Endothelial cell of umbilical vein (primary cell): ENCODE measurements at regions not wholly inside any gene's neighbourhood (a gene's known extent, or its start where the extent isn't known, plus 50 kb on each side); places are given as distances from the start of the nearest gene placed in this dataset.

ENCODE experiments used
- BruUV-seq: library from RNA; stranded (reverse); fragments of 400-500 nt; replicated peaks from 2 replicates; lab custom pipeline; 2021; lab: Mats Ljungman, UMichigan
- CTCF ChIA-PET: fragments of 300-600, 350-600 bp; sonication (Branson Sonifier 250); formaldehyde crosslinking; loops from one replicate; lab custom pipeline; 2021; ENCODE audit warnings: antibody characterized with exemption, inconsistent platforms; lab: Charles Lee
- POLR2A ChIA-PET: fragments of 300-600, 350-600 bp; sonication (Branson Sonifier 250); formaldehyde crosslinking; loops from one replicate; lab custom pipeline; 2021; ENCODE audit warnings: antibody characterized with exemption, inconsistent platforms; lab: Charles Lee
- DNase-seq: peaks from one replicate; pipeline ENCODE4 v3.0.0-alpha.2; 2011; ENCODE audit warnings: low read depth, low spot score
- FAIRE-seq: peaks from 2 replicates; lab custom pipeline; 2011; peaks lifted over from hg19 to GRCh38; lab: Jason Lieb, UNC
- H2AFZ ChIP-seq: 2 replicates; pipeline ENCODE4 v1.6.0; 2012; ENCODE audit warnings: low read depth, low read length, control low read depth, inconsistent platforms
- H3K27ac ChIP-seq: 2 replicates; pipeline ENCODE4 v1.5.1; 2011; ENCODE audit warnings: low read depth, mild to moderate bottlenecking, control low read depth, low read length, moderate library complexity; ENCODE audit not compliant: insufficient read depth
- H3K27me3 ChIP-seq, 2 experiments: 2 replicates each; pipeline versions ENCODE4 v1.6.0 to v1.6.1; 2011; ENCODE audit warnings: low read length in 2 of 2, mixed read lengths in 1 of 2; ENCODE audit not compliant: control insufficient read depth in 2 of 2, insufficient read depth in 2 of 2
- H3K36me3 ChIP-seq, 2 experiments: 2 replicates in 1 of 2; 3 replicates in 1 of 2; pipeline ENCODE4 v1.5.1; 2011; ENCODE audit warnings: low read length in 2 of 2, mild to moderate bottlenecking in 1 of 2, moderate library complexity in 1 of 2; ENCODE audit not compliant: control insufficient read depth in 2 of 2, insufficient read depth in 2 of 2; ENCODE audit errors: extremely low read depth in 1 of 2
- H3K4me1 ChIP-seq: 3 replicates; pipeline ENCODE4 v1.5.1; 2011; ENCODE audit warnings: mild to moderate bottlenecking, low read length; ENCODE audit not compliant: control insufficient read depth, insufficient read depth; ENCODE audit errors: extremely low read depth
- H3K4me2 ChIP-seq: 2 replicates; pipeline ENCODE4 v1.6.1; 2011; ENCODE audit warnings: low read length, control low read depth, mixed read lengths; ENCODE audit not compliant: insufficient read depth
- H3K4me3 ChIP-seq, 3 experiments: fragments of 200-600 bp in 1 of 3; sonication (generic), shearing (Covaris generic) in 1 of 3; replicated peaks in 1 of 3; 2 replicates each; pipeline ENCODE4 v1.5.1; 2011 to 2016; ENCODE audit warnings: control low read depth in 3 of 3, low read length in 3 of 3, mild to moderate bottlenecking in 2 of 3, inconsistent platforms in 1 of 3, low read depth in 1 of 3, moderate library complexity in 1 of 3; ENCODE audit not compliant: insufficient read depth in 1 of 3
- H3K79me2 ChIP-seq: 2 replicates; pipeline ENCODE4 v1.6.0; 2012; ENCODE audit warnings: low read length, inconsistent platforms; ENCODE audit not compliant: control insufficient read depth, insufficient read depth
- H3K9ac ChIP-seq: replicated peaks from 2 replicates; pipeline ENCODE3; 2011; ENCODE audit warnings: low read length, control low read depth; ENCODE audit not compliant: insufficient read depth; ENCODE audit errors: extremely low read depth
- H3K9me1 ChIP-seq: replicated peaks from 3 replicates; pipeline ENCODE4 v1.6.0; 2011; ENCODE audit warnings: mild to moderate bottlenecking, low read length; ENCODE audit not compliant: control insufficient read depth, insufficient read depth; ENCODE audit errors: extremely low read depth
- H3K9me3 ChIP-seq: replicated peaks from 2 replicates; pipeline ENCODE4 v1.5.1; 2012; ENCODE audit warnings: low read length, inconsistent platforms; ENCODE audit not compliant: control insufficient read depth, insufficient read depth
- H4K20me1 ChIP-seq: replicated peaks from 2 replicates; pipeline ENCODE3; 2011; ENCODE audit warnings: mild to moderate bottlenecking, low read length; ENCODE audit not compliant: control insufficient read depth, insufficient read depth; ENCODE audit errors: extremely low read depth
- EZH2 ChIP-seq: IDR thresholded peaks from 2 replicates; pipeline ENCODE4 v1.6.1; 2012; ENCODE audit warnings: borderline replicate concordance, low read depth, mild to moderate bottlenecking, moderate library complexity, low read length, inconsistent platforms; ENCODE audit not compliant: severe bottlenecking
- FOS ChIP-seq: IDR thresholded peaks from 2 replicates; pipeline ENCODE4 v1.6.1; 2011; ENCODE audit warnings: mild to moderate bottlenecking, low read length, moderate library complexity, borderline replicate concordance; ENCODE audit not compliant: insufficient read depth
- GATA2 ChIP-seq: IDR thresholded peaks from 2 replicates; pipeline ENCODE4 v1.7.0; 2011; ENCODE audit warnings: low read depth, mild to moderate bottlenecking, moderate library complexity, mixed read lengths, low read length; ENCODE audit not compliant: insufficient read length, insufficient read depth
- JUN ChIP-seq: IDR thresholded peaks from 2 replicates; pipeline ENCODE4 v1.6.1; 2011; ENCODE audit warnings: borderline replicate concordance, low read depth; ENCODE audit not compliant: insufficient read length, insufficient read depth
- MYC ChIP-seq: IDR thresholded peaks from one replicate; pipeline ENCODE4 v1.6.1; 2011; ENCODE audit warnings: mild to moderate bottlenecking, low read depth, low read length
- POLR2A ChIP-seq: IDR thresholded peaks from 2 replicates; pipeline ENCODE4 v1.6.1; 2012; ENCODE audit warnings: low read depth, mild to moderate bottlenecking, control low read depth, low read length
- POLR2AphosphoS5 ChIP-seq: IDR thresholded peaks from 2 replicates; pipeline ENCODE4 v1.6.1; 2012; ENCODE audit warnings: low read depth, mild to moderate bottlenecking, control low read depth, low read length, moderate library complexity; ENCODE audit not compliant: insufficient read depth
- dilution Hi-C: fragments of 300-500 bp; cut with MboI; formaldehyde crosslinking; loops from one replicate; pipeline ENCODE4 v1.15.0; 2019; ENCODE audit warnings: low sequenced_read_pairs; ENCODE audit not compliant: extremely low pct_ligation_motif_present
- intact Hi-C: fragments of 100-400 bp; cut with micrococcal nuclease; formaldehyde crosslinking; loops from one replicate; pipeline ENCODE4 v1.10.0; 2022
- TF ChIP-seq, protein P1 (sequence below): IDR thresholded peaks from 2 replicates; pipeline ENCODE4 v1.6.1; 2011; ENCODE audit not compliant: insufficient read depth, insufficient read length
- TF ChIP-seq, protein P2 (sequence below), 2 donors: IDR thresholded peaks; 1 replicate in 1 of 2; 2 replicates in 1 of 2; pipeline ENCODE4 v1.5.1; 2011; ENCODE audit warnings: low read length in 2 of 2, mild to moderate bottlenecking in 2 of 2, moderate library complexity in 2 of 2, control low read depth in 1 of 2, inconsistent platforms in 1 of 2, low read depth in 1 of 2; ENCODE audit not compliant: insufficient read depth in 1 of 2; ENCODE audit errors: extremely low read depth in 1 of 2

DNA sequence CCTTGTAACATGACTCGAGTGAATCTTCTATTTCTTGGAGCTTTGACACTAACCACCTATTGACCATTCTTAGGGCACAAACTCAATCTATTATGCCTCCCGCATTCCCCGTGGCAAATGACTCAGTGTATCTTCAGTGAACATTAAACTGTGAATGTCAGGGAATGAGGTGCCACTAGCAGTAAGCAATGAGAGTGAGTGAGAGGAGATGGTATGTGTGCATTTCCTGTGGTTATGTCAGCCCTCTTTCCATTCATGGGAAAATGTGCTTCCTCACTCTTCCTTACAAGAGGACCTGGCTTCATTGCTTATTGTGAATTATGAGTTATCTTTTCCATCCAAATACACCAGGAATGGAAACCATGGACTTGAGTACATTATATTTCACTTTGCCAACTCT lies 229.2 kb downstream of the EMP1 start:
- Histone ChIP-seq H3K79me2 (no peaks in the 10 kb centered on the region), H3K9me3 (no peaks in the 10 kb centered on the region), H3K4me1 (no peaks in the 10 kb centered on the region), H3K9me1 (no peaks in the 10 kb centered on the region), H3K27me3 (no peaks in the 10 kb centered on the region), H3K4me3 (no peak overlapping the region), H4K20me1 (no peaks in the 10 kb centered on the region), H3K9ac (no peak overlapping the region), H3K27ac (no peak overlapping the region), H2AFZ (no peak overlapping the region), H3K4me2 (no peak overlapping the region), H3K36me3 (no peaks in the 10 kb centered on the region)
- FAIRE-seq (no peak), DNase-seq (no peak)
- CTCF ChIA-PET: no interaction called here
- intact Hi-C loops (no loop called here), dilution Hi-C loops (no loop called here)
- POLR2A ChIA-PET: no interaction called here
- BruUV-seq: no TSS peak
- TF ChIP-seq, protein P1, sequence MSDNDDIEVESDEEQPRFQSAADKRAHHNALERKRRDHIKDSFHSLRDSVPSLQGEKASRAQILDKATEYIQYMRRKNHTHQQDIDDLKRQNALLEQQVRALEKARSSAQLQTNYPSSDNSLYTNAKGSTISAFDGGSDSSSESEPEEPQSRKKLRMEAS: no peak
- TF ChIP-seq, protein P2, sequence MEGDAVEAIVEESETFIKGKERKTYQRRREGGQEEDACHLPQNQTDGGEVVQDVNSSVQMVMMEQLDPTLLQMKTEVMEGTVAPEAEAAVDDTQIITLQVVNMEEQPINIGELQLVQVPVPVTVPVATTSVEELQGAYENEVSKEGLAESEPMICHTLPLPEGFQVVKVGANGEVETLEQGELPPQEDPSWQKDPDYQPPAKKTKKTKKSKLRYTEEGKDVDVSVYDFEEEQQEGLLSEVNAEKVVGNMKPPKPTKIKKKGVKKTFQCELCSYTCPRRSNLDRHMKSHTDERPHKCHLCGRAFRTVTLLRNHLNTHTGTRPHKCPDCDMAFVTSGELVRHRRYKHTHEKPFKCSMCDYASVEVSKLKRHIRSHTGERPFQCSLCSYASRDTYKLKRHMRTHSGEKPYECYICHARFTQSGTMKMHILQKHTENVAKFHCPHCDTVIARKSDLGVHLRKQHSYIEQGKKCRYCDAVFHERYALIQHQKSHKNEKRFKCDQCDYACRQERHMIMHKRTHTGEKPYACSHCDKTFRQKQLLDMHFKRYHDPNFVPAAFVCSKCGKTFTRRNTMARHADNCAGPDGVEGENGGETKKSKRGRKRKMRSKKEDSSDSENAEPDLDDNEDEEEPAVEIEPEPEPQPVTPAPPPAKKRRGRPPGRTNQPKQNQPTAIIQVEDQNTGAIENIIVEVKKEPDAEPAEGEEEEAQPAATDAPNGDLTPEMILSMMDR (IDR thresholded peaks at IDR 0.05; ENCODE audit: extremely low read depth in 1 of 2, insufficient read depth in 1 of 2, low read depth in 1 of 2, low read length in 2 of 2): no peak
- TF ChIP-seq POLR2AphosphoS5 (no peak), JUN (no peak), GATA2 (no peak), FOS (no peak), EZH2 (no peak), MYC (no peak), POLR2A (no peak)
